ENCODE measurements at regions not wholly inside any gene's neighbourhood (a gene's known extent, or its start where the extent isn't known, plus 50 kb on each side); places are given as distances from the start of the nearest gene placed in this dataset. TPM values are rescaled to one million over a fixed set of nuclear protein-coding genes. Genes with fewer than 3 reads are reported as not detected.

DNA sequence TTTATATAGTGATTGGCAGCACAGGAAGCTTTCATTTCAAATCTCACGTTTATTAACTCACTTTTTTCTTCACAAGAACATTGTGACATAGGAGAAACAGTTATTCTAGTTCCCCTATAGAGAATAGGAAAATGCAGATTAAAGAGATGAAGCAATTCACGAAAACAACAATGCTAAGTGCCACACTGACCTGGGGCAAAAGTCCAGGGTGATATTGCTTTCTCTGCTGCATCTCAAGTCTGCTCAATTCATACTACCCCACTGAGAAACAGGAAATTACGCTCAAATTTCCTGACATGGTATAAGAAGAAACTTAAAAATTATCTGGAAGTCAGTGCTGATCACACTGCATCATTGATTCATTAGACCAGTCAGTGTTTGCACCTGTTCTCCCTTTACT, 66.7 kb upstream of the SEMA6D start:
- intact Hi-C loops (cut with DNase I) = no loop called here

GRCh38 chr15:47652328-47652727, 65.0 kb upstream of the SEMA6D start:
- TF ChIP-seq, protein P1, sequence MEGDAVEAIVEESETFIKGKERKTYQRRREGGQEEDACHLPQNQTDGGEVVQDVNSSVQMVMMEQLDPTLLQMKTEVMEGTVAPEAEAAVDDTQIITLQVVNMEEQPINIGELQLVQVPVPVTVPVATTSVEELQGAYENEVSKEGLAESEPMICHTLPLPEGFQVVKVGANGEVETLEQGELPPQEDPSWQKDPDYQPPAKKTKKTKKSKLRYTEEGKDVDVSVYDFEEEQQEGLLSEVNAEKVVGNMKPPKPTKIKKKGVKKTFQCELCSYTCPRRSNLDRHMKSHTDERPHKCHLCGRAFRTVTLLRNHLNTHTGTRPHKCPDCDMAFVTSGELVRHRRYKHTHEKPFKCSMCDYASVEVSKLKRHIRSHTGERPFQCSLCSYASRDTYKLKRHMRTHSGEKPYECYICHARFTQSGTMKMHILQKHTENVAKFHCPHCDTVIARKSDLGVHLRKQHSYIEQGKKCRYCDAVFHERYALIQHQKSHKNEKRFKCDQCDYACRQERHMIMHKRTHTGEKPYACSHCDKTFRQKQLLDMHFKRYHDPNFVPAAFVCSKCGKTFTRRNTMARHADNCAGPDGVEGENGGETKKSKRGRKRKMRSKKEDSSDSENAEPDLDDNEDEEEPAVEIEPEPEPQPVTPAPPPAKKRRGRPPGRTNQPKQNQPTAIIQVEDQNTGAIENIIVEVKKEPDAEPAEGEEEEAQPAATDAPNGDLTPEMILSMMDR (IDR thresholded peaks at IDR 0.05) = no peak
- no peak for TF ChIP-seq POLR2A (IDR thresholded peaks at IDR 0.05)
- intact Hi-C loops (cut with DNase I) = no loop called here

More for the DNA sequence above, 66.7 kb upstream of the SEMA6D start:
- Histone ChIP-seq H3K4me3 (replicated peaks in 1 of 3) (no peak overlapping the region), H3K4me1 (no peaks in the 10 kb centered on the region), H3K36me3 (no peaks in the 10 kb centered on the region), H3K27ac (no peak overlapping the region), H3K27me3 (no peaks in the 10 kb centered on the region), H3K9me3 (no peaks in the 10 kb centered on the region)
- WGBS, 2 donors = 87 to 94% methylated on average over 3 of the region's 3 CpGs
- no peak for TF ChIP-seq POLR2A (IDR thresholded peaks at IDR 0.05)
- TF ChIP-seq, protein P1 (IDR thresholded peaks at IDR 0.05) = no peak
- no peak for DNase-seq

GRCh38 chr15:47652844-47653243, 64.5 kb upstream of the SEMA6D start:
- TF ChIP-seq, protein P1 (IDR thresholded peaks at IDR 0.05) = no peak
- no peak for TF ChIP-seq POLR2A (IDR thresholded peaks at IDR 0.05)
- no peak overlapping the region for H3K27ac ChIP-seq
- H3K36me3 ChIP-seq = no peaks in the 10 kb centered on the region
- no peaks in the 10 kb centered on the region for H3K4me1 ChIP-seq
- H3K4me3 ChIP-seq (replicated peaks in 1 of 3) = no peak overlapping the region
- DNase-seq = no peak
- H3K27me3 ChIP-seq = no peaks in the 10 kb centered on the region
- intact Hi-C loops (cut with DNase I) = no loop called here
- H3K9me3 ChIP-seq = no peaks in the 10 kb centered on the region
- 54 to 60% methylated on average over 2 of the region's 2 CpGs for WGBS, 2 donors

More at GRCh38 chr15:47652328-47652727, 65.0 kb upstream of the SEMA6D start:
- H3K27me3 ChIP-seq = no peaks in the 10 kb centered on the region
- no peaks in the 10 kb centered on the region for H3K9me3 ChIP-seq
- H3K4me3 ChIP-seq (replicated peaks in 1 of 3) = no peak overlapping the region
- no peak overlapping the region for H3K27ac ChIP-seq
- H3K36me3 ChIP-seq = no peaks in the 10 kb centered on the region
- no peaks in the 10 kb centered on the region for H3K4me1 ChIP-seq
- WGBS, 2 donors = 56 to 65% methylated on average over 7 of the region's 7 CpGs
- no peak for DNase-seq

DNA sequence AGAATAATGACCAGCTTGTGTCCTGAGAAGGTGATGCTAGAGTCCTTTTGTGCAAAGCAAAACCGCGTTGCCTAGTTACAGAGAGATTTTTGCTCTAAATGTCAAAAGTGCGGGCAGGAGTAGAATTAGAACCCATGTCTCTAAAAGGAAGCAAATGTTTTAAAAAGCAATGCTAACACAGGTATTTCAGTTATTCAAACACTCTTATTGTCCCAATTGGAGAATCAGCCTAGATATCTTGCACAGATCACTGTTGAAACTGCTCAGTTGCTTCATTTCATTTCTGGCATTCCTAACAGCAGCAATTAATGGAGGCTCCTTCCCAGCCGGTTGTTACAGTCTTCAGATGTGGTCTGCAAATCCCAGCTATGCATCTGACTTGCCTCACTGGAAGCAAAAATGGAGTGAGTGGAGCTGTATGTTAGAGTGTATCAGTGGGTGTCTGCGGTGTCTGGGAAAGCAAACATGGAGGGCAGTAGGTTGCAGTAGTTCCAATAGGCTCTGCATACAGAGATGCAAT, 55.6 kb upstream of the SEMA6D start:
- no peaks in the 10 kb centered on the region for H3K9me3 ChIP-seq
- TF ChIP-seq, protein P1 (IDR thresholded peaks at IDR 0.05) = no peak
- no peak for TF ChIP-seq POLR2A (IDR thresholded peaks at IDR 0.05)
- no peak overlapping the region for H3K27ac ChIP-seq
- no peak for DNase-seq
- intact Hi-C loops (cut with DNase I) = no loop called here
- no peaks in the 10 kb centered on the region for H3K4me1 ChIP-seq
- 87 to 95% methylated on average over 5 of the region's 5 CpGs for WGBS, 2 donors
- no peaks in the 10 kb centered on the region for H3K36me3 ChIP-seq
- no peak overlapping the region for H3K4me3 ChIP-seq (replicated peaks in 1 of 3)
- no peaks in the 10 kb centered on the region for H3K27me3 ChIP-seq

GRCh38 chr15:47663101-47663500, 54.2 kb upstream of the SEMA6D start:
- no peaks in the 10 kb centered on the region for H3K9me3 ChIP-seq
- 59 to 62% methylated on average over 2 of the region's 2 CpGs for whole genome bisulfite sequencing, 2 donors
- TF ChIP-seq, protein P1 (IDR thresholded peaks at IDR 0.05) = no peak
- TF ChIP-seq POLR2A (IDR thresholded peaks at IDR 0.05) = no peak
- H3K4me1 ChIP-seq = no peaks in the 10 kb centered on the region
- DNase-seq = no peak
- intact Hi-C loops (cut with DNase I) = no loop called here
- no peak overlapping the region for H3K27ac ChIP-seq
- no peaks in the 10 kb centered on the region for H3K36me3 ChIP-seq
- no peaks in the 10 kb centered on the region for H3K27me3 ChIP-seq
- no peak overlapping the region for H3K4me3 ChIP-seq (replicated peaks in 1 of 3)

Small RNA genes in the stretch of these regions (small RNA-seq; reads per million reads assigned to genes)
- gene MTND5P40 = not detected
- gene RF01182 = not detected
- not detected for gene RN7SKP139
- not detected for gene RNU6-1014P

Data from thyroid gland (tissue), 4 donors.